ENCODE measurements at regions not wholly inside any gene's neighbourhood (a gene's known extent, or its start where the extent isn't known, plus 50 kb on each side); places are given as distances from the start of the nearest gene placed in this dataset.

GRCh38 chr1:81499487-81499886, 301.2 kb upstream of the ADGRL2 start:
- TF ChIP-seq ZNF274 (IDR thresholded peaks at IDR 0.05; ENCODE audit: low read depth, low read length) = no peak
- no peak overlapping the region for H3K4me3 ChIP-seq (ENCODE audit: low read length)

DNA sequence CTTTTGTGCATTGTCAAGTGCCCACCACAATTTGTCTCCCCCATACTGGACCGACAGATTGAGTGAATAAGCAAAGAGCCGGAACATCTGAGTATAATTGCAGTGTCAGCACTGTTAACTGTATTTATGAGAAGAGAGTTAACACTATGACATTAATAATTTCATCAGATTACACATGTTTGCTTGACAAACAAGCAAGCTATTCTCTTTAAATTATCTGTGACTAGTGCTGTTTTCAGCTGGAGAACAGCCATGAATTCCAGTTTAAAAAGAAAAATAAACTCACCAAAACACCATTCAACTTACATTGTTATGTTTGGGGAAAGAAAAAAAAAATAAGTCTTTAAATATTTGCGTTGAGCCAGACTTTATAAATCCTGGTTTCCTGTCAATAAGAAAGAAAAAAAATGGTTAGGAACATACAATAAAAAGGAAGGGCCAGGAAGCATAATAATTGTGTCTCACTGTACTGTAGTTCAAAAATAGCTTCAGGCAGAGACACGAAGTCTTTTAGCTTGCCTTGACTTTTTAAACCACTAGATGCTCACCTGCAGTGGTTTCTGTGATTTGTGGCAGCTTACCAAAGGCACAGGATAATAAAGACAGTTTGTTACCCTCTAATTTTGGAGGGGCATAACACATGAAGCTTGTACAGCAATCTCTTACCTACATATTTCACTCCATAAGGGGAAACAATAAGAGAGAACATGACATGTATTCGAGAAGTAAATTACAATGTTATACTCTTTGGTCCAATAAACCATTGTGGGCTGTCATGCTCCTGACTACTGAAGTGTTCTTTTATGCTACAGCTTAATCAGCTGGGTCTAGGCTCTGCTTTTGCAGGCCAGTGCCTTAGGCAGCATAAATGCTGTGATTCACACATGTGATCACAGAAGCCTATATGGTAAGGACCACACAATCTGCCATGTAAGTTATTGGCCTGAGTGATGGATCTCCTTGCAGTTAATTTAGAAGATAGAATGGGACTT, 302.0 kb upstream of the ADGRL2 start:
- TF ChIP-seq ZNF274 (IDR thresholded peaks at IDR 0.05; ENCODE audit: low read depth, low read length) = no peak
- H3K4me3 ChIP-seq (ENCODE audit: low read length) = no peak overlapping the region

DNA sequence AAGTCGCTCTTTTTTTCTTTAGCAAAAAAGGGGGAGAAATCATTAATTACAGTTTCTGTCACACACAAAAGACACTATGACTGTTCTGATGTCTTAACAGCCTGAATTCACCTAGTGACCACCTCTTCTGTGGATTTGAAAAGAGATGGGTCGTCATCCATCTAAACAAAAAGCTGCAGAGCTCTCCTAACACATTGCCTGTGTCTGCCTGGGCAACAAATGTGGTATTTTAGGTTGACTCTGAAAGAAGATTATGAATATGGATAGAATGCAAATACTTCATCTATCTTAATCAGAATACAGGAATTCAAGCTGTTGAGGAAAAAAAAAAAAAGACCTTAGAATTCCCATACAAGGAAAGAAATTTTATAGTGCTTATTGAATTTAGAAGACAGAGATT, 304.4 kb upstream of the ADGRL2 start:
- TF ChIP-seq ZNF274 (IDR thresholded peaks at IDR 0.05; ENCODE audit: low read depth, low read length) = no peak
- no peak overlapping the region for H3K4me3 ChIP-seq (ENCODE audit: low read length)

DNA sequence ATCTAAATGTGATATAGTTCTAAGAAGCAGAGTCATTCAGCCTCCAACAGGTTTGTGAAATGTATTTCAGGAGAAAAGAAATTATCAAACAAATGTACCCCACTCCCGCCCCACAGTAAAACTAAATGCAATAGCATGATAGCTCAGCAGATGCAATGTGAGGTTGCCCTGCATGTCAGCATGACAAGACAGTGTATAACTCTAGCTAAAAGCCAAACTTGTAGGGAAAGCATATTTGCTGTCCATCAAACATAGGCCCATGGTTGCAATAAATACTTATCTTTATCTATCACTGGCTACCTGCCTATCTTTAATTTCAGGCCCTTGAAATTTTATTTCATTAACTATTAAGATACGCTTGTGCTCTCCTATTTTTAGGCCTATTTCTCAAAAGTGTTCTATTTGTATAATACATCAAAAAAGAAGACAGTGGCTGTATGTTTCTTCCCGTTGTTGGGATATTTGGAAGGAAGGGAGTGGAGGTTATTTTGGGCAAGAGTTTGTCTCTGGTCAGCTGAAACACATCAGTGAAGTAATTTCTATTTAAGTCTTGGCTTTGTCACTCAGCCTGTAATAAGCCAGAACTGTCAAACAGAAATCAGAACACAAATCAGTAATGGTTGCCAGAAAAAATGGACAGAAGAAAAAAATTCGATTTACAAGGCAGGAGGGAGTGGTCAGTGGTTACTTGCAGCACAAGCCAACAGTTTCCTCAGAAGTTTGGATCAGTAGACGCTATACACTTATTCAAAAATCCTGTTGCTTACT, 307.4 kb upstream of the ADGRL2 start:
- no peak overlapping the region for H3K4me3 ChIP-seq (ENCODE audit: low read length)
- TF ChIP-seq ZNF274 (IDR thresholded peaks at IDR 0.05; ENCODE audit: low read depth, low read length) = no peak

- no peak overlapping the region for H3K4me3 ChIP-seq (ENCODE audit: low read length)
- no peak for TF ChIP-seq ZNF274 (IDR thresholded peaks at IDR 0.05; ENCODE audit: low read depth, low read length)
Measured at GRCh38 chr1:81492628-81493027, 308.1 kb upstream of the ADGRL2 start.

DNA sequence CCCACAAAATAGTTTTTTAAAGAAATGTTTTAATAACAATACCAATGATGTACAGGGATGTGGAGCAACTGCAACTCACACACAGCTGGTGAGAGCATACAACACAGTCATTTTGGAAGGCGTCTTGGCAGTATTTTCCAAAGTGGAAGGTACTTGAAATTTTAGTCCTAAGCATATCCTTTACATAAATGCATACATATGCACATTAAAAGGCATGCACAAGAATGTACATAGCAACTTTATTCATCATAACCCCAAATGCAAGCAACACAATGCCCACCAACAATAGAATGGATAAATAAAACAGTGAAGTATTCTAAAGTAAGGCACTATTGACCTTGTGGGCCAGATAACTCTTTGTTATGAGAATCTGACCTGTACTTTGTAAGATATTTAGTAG, 310.1 kb upstream of the ADGRL2 start:
- no peak for TF ChIP-seq ZNF274 (IDR thresholded peaks at IDR 0.05; ENCODE audit: low read depth, low read length)
- no peak overlapping the region for H3K4me3 ChIP-seq (ENCODE audit: low read length)

DNA sequence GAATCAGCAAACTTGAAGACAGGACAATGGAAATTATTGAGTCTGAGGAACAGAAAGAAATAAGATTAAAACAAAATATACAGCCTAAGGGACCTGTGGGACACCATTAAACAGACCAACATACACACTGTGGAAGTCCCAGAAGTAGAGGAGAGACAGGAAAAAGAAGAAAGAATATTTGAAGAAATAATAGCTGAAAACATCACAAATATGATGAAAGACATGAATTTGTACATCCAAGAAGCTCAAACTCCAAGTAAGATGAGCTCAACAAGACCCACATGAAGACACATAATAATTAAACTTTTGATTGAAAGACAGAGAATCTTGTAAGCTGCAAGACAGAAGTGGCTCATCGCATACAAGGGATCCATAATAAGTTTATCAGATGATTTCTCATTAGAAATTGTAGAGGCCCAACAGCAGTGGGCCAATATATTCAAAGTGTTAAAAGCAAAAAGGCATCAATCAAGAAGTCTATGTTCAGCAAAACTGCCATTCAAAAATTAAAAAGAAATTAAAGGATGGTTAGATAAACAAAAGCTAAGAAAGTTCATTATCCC, 311.3 kb upstream of the ADGRL2 start:
- no peak for TF ChIP-seq ZNF274 (IDR thresholded peaks at IDR 0.05; ENCODE audit: low read depth, low read length)
- H3K4me3 ChIP-seq (ENCODE audit: low read length) = no peak overlapping the region

GRCh38 chr1:81484284-81484683, 316.4 kb upstream of the ADGRL2 start:
- no peak for TF ChIP-seq ZNF274 (IDR thresholded peaks at IDR 0.05; ENCODE audit: low read depth, low read length)
- no peak overlapping the region for H3K4me3 ChIP-seq (ENCODE audit: low read length)

GRCh38 chr1:81478219-81478618, 322.5 kb upstream of the ADGRL2 start:
- H3K4me3 ChIP-seq (ENCODE audit: low read length) = no peak overlapping the region
- TF ChIP-seq ZNF274 (IDR thresholded peaks at IDR 0.05; ENCODE audit: low read depth, low read length) = no peak

- no peak overlapping the region for H3K4me3 ChIP-seq (ENCODE audit: low read length)
- no peak for TF ChIP-seq ZNF274 (IDR thresholded peaks at IDR 0.05; ENCODE audit: low read depth, low read length)
Measured at GRCh38 chr1:81477710-81478109, 323.0 kb upstream of the ADGRL2 start.

GRCh38 chr1:81472387-81472786, 328.3 kb upstream of the ADGRL2 start:
- no peak overlapping the region for H3K4me3 ChIP-seq (ENCODE audit: low read length)
- no peak for TF ChIP-seq ZNF274 (IDR thresholded peaks at IDR 0.05; ENCODE audit: low read depth, low read length)

DNA sequence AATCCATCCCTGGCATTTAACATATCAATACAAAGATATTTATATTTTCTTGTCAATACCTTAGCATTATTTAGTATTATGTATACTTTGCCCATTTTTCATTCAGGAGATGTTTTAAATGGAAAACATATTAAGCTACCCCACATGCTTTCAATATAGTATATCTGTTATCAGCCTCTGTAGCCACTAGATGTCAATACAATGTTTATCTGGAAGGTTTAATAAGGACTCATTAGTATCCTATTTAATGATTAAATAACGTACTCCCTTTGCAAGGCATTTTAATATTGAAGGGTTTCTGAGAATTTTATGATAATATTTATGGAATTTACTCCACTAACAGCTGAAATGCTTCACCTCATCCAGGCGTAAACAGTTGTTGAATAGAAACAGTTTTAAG, 329.5 kb upstream of the ADGRL2 start:
- no peak overlapping the region for H3K4me3 ChIP-seq (ENCODE audit: low read length)
- no peak for TF ChIP-seq ZNF274 (IDR thresholded peaks at IDR 0.05; ENCODE audit: low read depth, low read length)

- no peak for TF ChIP-seq ZNF274 (IDR thresholded peaks at IDR 0.05; ENCODE audit: low read depth, low read length)
- no peak overlapping the region for H3K4me3 ChIP-seq (ENCODE audit: low read length)
Measured at GRCh38 chr1:81470275-81470674, 330.5 kb upstream of the ADGRL2 start.

- TF ChIP-seq ZNF274 (IDR thresholded peaks at IDR 0.05; ENCODE audit: low read depth, low read length) = no peak
Measured at GRCh38 chr1:81467383-81467782, 333.4 kb upstream of the ADGRL2 start.

More at GRCh38 chr1:81467383-81467782, 333.4 kb upstream of the ADGRL2 start:
- H3K4me3 ChIP-seq (ENCODE audit: low read length) = no peak overlapping the region
